GM12865 (cell line): ENCODE measurements at regions not wholly inside any gene's neighbourhood (a gene's known extent, or its start where the extent isn't known, plus 50 kb on each side); places are given as distances from the start of the nearest gene placed in this dataset.
"Not testable (repeated sequence)": the region's sequence is repeated elsewhere in the genome, so short reads cannot be mapped to it uniquely, and the experiment has no call there.

Experiments used
- DNase-seq: peaks from one replicate; pipeline ENCODE4 v3.0.0; 2010; ENCODE audit warnings: low read depth
- H3K4me3 ChIP-seq: 2 replicates; pipeline ENCODE4 v1.5.1; 2011; ENCODE audit warnings: mild to moderate bottlenecking, low read depth, low read length, control low read depth
- CTCF ChIP-seq: IDR thresholded peaks from 2 replicates; pipeline ENCODE4 v1.5.1; 2011; ENCODE audit warnings: low read length, control low read depth, low read depth, inconsistent platforms; ENCODE audit not compliant: insufficient read depth; ENCODE audit errors: missing control alignments

DNA sequence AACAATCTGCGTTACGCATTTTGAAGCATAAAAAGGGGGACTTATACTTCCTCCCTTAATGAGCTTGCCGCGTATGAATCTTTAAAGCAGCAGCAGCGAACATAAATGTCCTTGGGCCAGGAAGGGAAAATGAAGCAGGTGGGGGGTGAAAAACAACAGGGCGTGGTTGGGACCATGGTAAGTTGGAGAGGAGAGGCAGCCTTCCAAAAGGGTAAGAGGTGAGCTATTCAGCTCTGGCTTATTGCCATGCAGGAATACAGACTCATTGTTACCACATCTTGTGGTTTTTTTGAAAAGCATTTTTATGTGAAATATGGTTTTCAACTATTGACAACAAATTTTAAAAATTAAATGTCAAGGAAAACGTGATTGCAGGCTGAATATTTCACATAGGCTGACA, 710.7 kb upstream of the FAM241A start:
- no peak for DNase-seq
- H3K4me3 ChIP-seq, result no peak overlapping the region
- no peak for TF ChIP-seq CTCF

- H3K4me3 ChIP-seq, result no peak overlapping the region
- TF ChIP-seq CTCF, result no peak
- DNase-seq, result no peak
Observed at GRCh38 chr4:111435986-111436744, 709.1 kb upstream of the FAM241A start.

- no peak for DNase-seq
- no peak for TF ChIP-seq CTCF
- no peak overlapping the region for H3K4me3 ChIP-seq
Observed at GRCh38 chr4:111441687-111442086, 703.6 kb upstream of the FAM241A start.

DNA sequence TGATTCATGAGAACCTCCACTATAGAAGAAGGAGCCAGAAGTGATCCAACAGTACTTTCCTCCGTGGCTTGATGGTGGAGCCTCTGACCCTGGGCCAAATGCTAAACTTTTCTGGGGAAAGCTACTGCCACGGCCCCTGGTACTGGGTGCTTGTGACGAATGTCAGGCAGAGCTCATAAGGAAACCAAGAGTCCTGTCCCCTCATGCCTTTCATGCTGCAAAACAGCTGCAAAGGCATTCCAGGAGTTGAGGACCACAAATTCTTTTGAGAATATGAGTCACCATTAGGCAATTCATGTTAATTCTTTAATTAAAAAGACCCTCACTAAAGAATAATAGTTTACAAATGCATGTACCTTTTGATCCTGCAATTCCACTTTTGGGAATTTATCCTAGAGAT, 700.4 kb upstream of the FAM241A start:
- not testable (repeated sequence) for DNase-seq, H3K4me3 ChIP-seq

DNA sequence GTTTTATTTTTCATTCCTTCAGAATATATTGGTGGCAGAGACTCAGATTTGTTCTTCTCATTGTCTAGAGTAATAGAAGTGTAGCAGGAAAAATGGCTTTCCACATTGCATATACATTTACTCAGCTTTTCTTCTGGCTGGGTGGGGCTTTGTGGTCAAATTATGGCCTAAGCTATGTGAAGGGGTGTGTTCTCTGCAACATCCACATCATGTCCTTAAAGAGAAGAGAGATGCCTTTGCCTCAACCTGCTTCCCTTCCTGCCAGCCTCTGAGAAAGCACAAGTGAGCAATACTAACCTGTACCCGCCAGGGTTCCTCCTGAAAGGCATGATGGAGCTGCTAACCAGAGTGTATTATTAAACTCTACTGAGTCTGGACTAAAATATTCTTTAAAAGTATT, 695.6 kb upstream of the FAM241A start:
- TF ChIP-seq CTCF, result no peak
- DNase-seq, result no peak
- H3K4me3 ChIP-seq, result no peak overlapping the region

DNA sequence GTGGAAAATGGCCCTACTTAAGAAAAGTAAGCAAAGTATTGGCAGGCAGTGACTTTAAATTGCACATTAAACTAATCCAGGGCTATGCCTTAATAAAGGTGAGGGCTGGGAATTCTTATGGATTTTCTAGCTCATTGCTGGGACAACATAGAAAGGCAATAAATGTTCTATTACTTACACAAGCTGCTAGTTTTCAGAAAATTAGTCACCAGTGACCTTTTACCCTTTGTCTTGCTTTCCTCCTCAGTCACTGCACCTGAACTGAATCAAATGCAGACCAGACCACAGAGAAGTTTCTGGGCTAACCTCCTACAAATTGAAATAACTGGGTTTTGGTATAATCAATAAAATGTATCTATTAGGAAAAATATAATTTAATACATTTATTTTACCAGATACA, 694.4 kb upstream of the FAM241A start:
- no peak for DNase-seq
- TF ChIP-seq CTCF, result no peak
- no peak overlapping the region for H3K4me3 ChIP-seq

- TF ChIP-seq CTCF, result no peak
- no peak for DNase-seq
Observed at GRCh38 chr4:111453216-111453615, 692.0 kb upstream of the FAM241A start.

More at GRCh38 chr4:111453216-111453615, 692.0 kb upstream of the FAM241A start:
- H3K4me3 ChIP-seq, result no peak overlapping the region
